CD4-positive, alpha-beta memory T cell (primary cell): ENCODE measurements at regions not wholly inside any gene's neighbourhood (a gene's known extent, or its start where the extent isn't known, plus 50 kb on each side); places are given as distances from the start of the nearest gene placed in this dataset.

Experiments used
- CTCF ChIA-PET: fragments of 350-600 bp; sonication (Branson Sonifier 250); formaldehyde crosslinking; loops from one replicate; lab custom pipeline; 2021; ENCODE audit warnings: inconsistent platforms; ENCODE audit not compliant: partially characterized antibody; lab: Charles Lee
- POLR2A ChIA-PET: fragments of 350-600 bp; sonication (Branson Sonifier 250); formaldehyde crosslinking; loops from one replicate; lab custom pipeline; 2021; ENCODE audit not compliant: partially characterized antibody; lab: Charles Lee
- DNase-seq, 5 donors: peaks; one replicate each; pipeline versions ENCODE4 v3.0.0 to v3.0.0-alpha.2; 2020 to 2022; ENCODE audit warnings: mixed read lengths in 1 of 5
- H3K27ac ChIP-seq: one replicate; pipeline ENCODE4 v1.7.0; 2013; ENCODE audit warnings: low read depth, low read length
- H3K27me3 ChIP-seq: 2 replicates; pipeline ENCODE4 v1.7.0; 2013; ENCODE audit warnings: mild to moderate bottlenecking, low read length, moderate library complexity; ENCODE audit not compliant: insufficient read depth
- H3K36me3 ChIP-seq: 2 replicates; pipeline ENCODE4 v1.7.0; 2013; ENCODE audit warnings: mild to moderate bottlenecking, low read length, moderate library complexity; ENCODE audit not compliant: insufficient read depth
- H3K4me1 ChIP-seq: 2 replicates; pipeline ENCODE4 v1.7.0; 2013; ENCODE audit warnings: mild to moderate bottlenecking, low read length, moderate library complexity; ENCODE audit not compliant: insufficient read depth
- H3K4me3 ChIP-seq, 2 donors: one replicate each; pipeline ENCODE4 v1.7.0; 2013; ENCODE audit warnings: low read length in 2 of 2, mild to moderate bottlenecking in 1 of 2
- H3K9me3 ChIP-seq, 2 donors: one replicate each; pipeline ENCODE4 v1.7.0; 2013; ENCODE audit warnings: low read length in 2 of 2, control low read depth in 1 of 2; ENCODE audit not compliant: control insufficient read depth in 1 of 2
- H3K27ac Mint-ChIP-seq, 7 donors: one replicate each; pipeline ENCODE4 v1.8.0; 2020 to 2021; ENCODE audit warnings: mixed read lengths in 7 of 7, mild to moderate bottlenecking in 6 of 7, inconsistent platforms in 3 of 7, moderate library complexity in 3 of 7
- H3K27me3 Mint-ChIP-seq, 2 donors: one replicate each; pipeline ENCODE4 v1.8.0; 2020 to 2021; ENCODE audit warnings: mixed read lengths in 2 of 2
- H3K36me3 Mint-ChIP-seq, 2 donors: one replicate each; pipeline ENCODE4 v1.8.0; 2020 to 2021; ENCODE audit warnings: mixed read lengths in 2 of 2, inconsistent platforms in 1 of 2, mild to moderate bottlenecking in 1 of 2
- H3K4me1 Mint-ChIP-seq, 4 donors: one replicate each; pipeline ENCODE4 v1.8.0; 2020 to 2021; ENCODE audit warnings: mixed read lengths in 4 of 4, mild to moderate bottlenecking in 1 of 4
- H3K4me3 Mint-ChIP-seq, 8 donors: one replicate each; pipeline ENCODE4 v1.8.0; 2020 to 2021; ENCODE audit warnings: mixed read lengths in 8 of 8, mild to moderate bottlenecking in 7 of 8, moderate library complexity in 6 of 8, inconsistent platforms in 3 of 8
- H3K9me3 Mint-ChIP-seq, 8 donors: one replicate each; pipeline ENCODE4 v1.8.0; 2020 to 2021; ENCODE audit warnings: mixed read lengths in 8 of 8, mild to moderate bottlenecking in 5 of 8, inconsistent platforms in 3 of 8, moderate library complexity in 1 of 8
- intact Hi-C: fragments of 100-400 bp; cut with micrococcal nuclease; formaldehyde crosslinking; loops from one replicate; pipeline ENCODE4 v1.15.1; 2023

GRCh38 chr18:8957731-8958130, 144.8 kb upstream of the NDUFV2 start:
- Mint-ChIP-seq H3K36me3 (no peaks in the 10 kb centered on the region), H3K27ac (no peak overlapping the region), H3K4me1 (no peaks in the 10 kb centered on the region), H3K9me3 (peaks cover 0 to 4% (median 1%) of the 10 kb centered on the region in 8 donors), H3K4me3 (no peak overlapping the region), H3K27me3 (peaks cover 0 to 3% of the 10 kb centered on the region in 2 donors)
- Histone ChIP-seq H3K4me1 (no peaks in the 10 kb centered on the region), H3K9me3 (no peaks in the 10 kb centered on the region), H3K27ac (no peak overlapping the region), H3K36me3 (no peaks in the 10 kb centered on the region), H3K4me3 (no peak overlapping the region), H3K27me3 (no peaks in the 10 kb centered on the region)
- CTCF ChIA-PET: no interaction called here
- POLR2A ChIA-PET: no interaction called here
- intact Hi-C loops: no loop called here
- no peak for DNase-seq

- ChIA-PET POLR2A (no interaction called here), CTCF (interaction anchor here (0.6 kb wide), 1 partner anchor 757 kb away, joined by 5 read pairs; no protein-coding TSS in a partner anchor)
- H3K4me1 ChIP-seq: no peaks in the 10 kb centered on the region
- H3K36me3 Mint-ChIP-seq: no peaks in the 10 kb centered on the region
- intact Hi-C loops: no loop called here
- H3K27me3 ChIP-seq: no peaks in the 10 kb centered on the region
- peaks cover 0 to 2% (median under 1%) of the 10 kb centered on the region in 8 donors for H3K9me3 Mint-ChIP-seq
- H3K4me3 Mint-ChIP-seq: no peak overlapping the region
- no peaks in the 10 kb centered on the region for H3K4me1 Mint-ChIP-seq
- H3K4me3 ChIP-seq: no peak overlapping the region
- no peaks in the 10 kb centered on the region for H3K9me3 ChIP-seq
- H3K27ac Mint-ChIP-seq: no peak overlapping the region
- DNase-seq: no peak
- peaks cover 0 to 3% of the 10 kb centered on the region in 2 donors for H3K27me3 Mint-ChIP-seq
- H3K36me3 ChIP-seq: no peaks in the 10 kb centered on the region
- H3K27ac ChIP-seq: no peak overlapping the region
Observed at GRCh38 chr18:8958660-8959059, 143.8 kb upstream of the NDUFV2 start.

- no peaks in the 10 kb centered on the region for H3K9me3 Mint-ChIP-seq
- CTCF ChIA-PET: interaction anchor here (1.3 kb wide), 1 partner anchor 29 kb away, joined by 4 read pairs; no protein-coding TSS in a partner anchor
- H3K36me3 ChIP-seq: no peaks in the 10 kb centered on the region
- DNase-seq: no peak
- no peak overlapping the region for H3K4me3 ChIP-seq
- H3K4me1 ChIP-seq: no peaks in the 10 kb centered on the region
- H3K4me1 Mint-ChIP-seq: no peaks in the 10 kb centered on the region
- H3K4me3 Mint-ChIP-seq: no peak overlapping the region
- H3K36me3 Mint-ChIP-seq: no peaks in the 10 kb centered on the region
- H3K27me3 Mint-ChIP-seq: peaks cover 0 to 2% of the 10 kb centered on the region in 2 donors
- POLR2A ChIA-PET: no interaction called here
- H3K27me3 ChIP-seq: no peaks in the 10 kb centered on the region
- intact Hi-C loops: no loop called here
- H3K27ac ChIP-seq: no peak overlapping the region
- no peak overlapping the region for H3K27ac Mint-ChIP-seq
- no peaks in the 10 kb centered on the region for H3K9me3 ChIP-seq
Observed at GRCh38 chr18:8959551-8960135, 142.9 kb upstream of the NDUFV2 start.

GRCh38 chr18:8960740-8961657, 141.5 kb upstream of the NDUFV2 start:
- Histone ChIP-seq H3K27ac (no peak overlapping the region), H3K27me3 (no peaks in the 10 kb centered on the region), H3K4me1 (no peaks in the 10 kb centered on the region), H3K4me3 (no peak overlapping the region), H3K36me3 (no peaks in the 10 kb centered on the region), H3K9me3 (no peaks in the 10 kb centered on the region)
- no peak overlapping the region for H3K27ac Mint-ChIP-seq
- H3K27me3 Mint-ChIP-seq: peaks cover 2 to 5% of the 10 kb centered on the region in 2 donors
- ChIA-PET POLR2A (no interaction called here), CTCF (no interaction called here)
- H3K9me3 Mint-ChIP-seq: no peaks in the 10 kb centered on the region
- intact Hi-C loops: no loop called here
- H3K4me1 Mint-ChIP-seq: no peaks in the 10 kb centered on the region
- no peak for DNase-seq
- H3K36me3 Mint-ChIP-seq: no peaks in the 10 kb centered on the region
- H3K4me3 Mint-ChIP-seq: no peak overlapping the region

GRCh38 chr18:8962192-8962779, 140.2 kb upstream of the NDUFV2 start:
- H3K4me3 ChIP-seq: no peak overlapping the region
- CTCF ChIA-PET: no interaction called here
- no peaks in the 10 kb centered on the region for H3K36me3 ChIP-seq
- H3K4me1 ChIP-seq: no peaks in the 10 kb centered on the region
- intact Hi-C loops: no loop called here
- Mint-ChIP-seq H3K27me3 (peaks cover 2 to 5% of the 10 kb centered on the region in 2 donors), H3K36me3 (no peaks in the 10 kb centered on the region), H3K9me3 (no peaks in the 10 kb centered on the region), H3K4me1 (no peaks in the 10 kb centered on the region), H3K4me3 (no peak overlapping the region), H3K27ac (no peak overlapping the region)
- no peak for DNase-seq
- no peaks in the 10 kb centered on the region for H3K9me3 ChIP-seq
- H3K27me3 ChIP-seq: no peaks in the 10 kb centered on the region
- no peak overlapping the region for H3K27ac ChIP-seq
- POLR2A ChIA-PET: no interaction called here

- Histone ChIP-seq H3K4me3 (no peak overlapping the region), H3K4me1 (no peaks in the 10 kb centered on the region), H3K27ac (no peak overlapping the region), H3K27me3 (no peaks in the 10 kb centered on the region), H3K36me3 (no peaks in the 10 kb centered on the region), H3K9me3 (no peaks in the 10 kb centered on the region)
- Mint-ChIP-seq H3K27ac (no peak overlapping the region), H3K36me3 (no peaks in the 10 kb centered on the region), H3K4me3 (no peak overlapping the region), H3K9me3 (no peaks in the 10 kb centered on the region), H3K4me1 (no peaks in the 10 kb centered on the region), H3K27me3 (peaks cover 2 to 5% of the 10 kb centered on the region in 2 donors)
- POLR2A ChIA-PET: no interaction called here
- intact Hi-C loops: no loop called here
- no peak for DNase-seq
- CTCF ChIA-PET: no interaction called here
Observed at GRCh38 chr18:8962855-8963635, 139.5 kb upstream of the NDUFV2 start.

- Mint-ChIP-seq H3K4me3 (no peak overlapping the region), H3K36me3 (no peaks in the 10 kb centered on the region), H3K27me3 (peaks cover 2 to 5% of the 10 kb centered on the region in 2 donors), H3K27ac (no peak overlapping the region), H3K4me1 (no peaks in the 10 kb centered on the region), H3K9me3 (no peaks in the 10 kb centered on the region)
- ChIA-PET POLR2A (no interaction called here), CTCF (no interaction called here)
- H3K4me1 ChIP-seq: no peaks in the 10 kb centered on the region
- no peak overlapping the region for H3K4me3 ChIP-seq
- intact Hi-C loops: no loop called here
- H3K9me3 ChIP-seq: no peaks in the 10 kb centered on the region
- H3K36me3 ChIP-seq: no peaks in the 10 kb centered on the region
- H3K27me3 ChIP-seq: no peaks in the 10 kb centered on the region
- DNase-seq: no peak
- no peak overlapping the region for H3K27ac ChIP-seq
Observed at GRCh38 chr18:8963876-8964275, 138.6 kb upstream of the NDUFV2 start.
